GM19372 (cell line): ENCODE measurements at regions not wholly inside any gene's neighbourhood (a gene's known extent, or its start where the extent isn't known, plus 50 kb on each side); places are given as distances from the start of the nearest gene placed in this dataset.

Source experiments
- ATAC-seq: cut with Tn5 transposase; IDR thresholded peaks from one replicate; pipeline ENCODE4 v1.9.1; 2021; ENCODE audit warnings: mild to moderate bottlenecking, low read depth, moderate library complexity; ENCODE audit not compliant: unreplicated experiment

DNA sequence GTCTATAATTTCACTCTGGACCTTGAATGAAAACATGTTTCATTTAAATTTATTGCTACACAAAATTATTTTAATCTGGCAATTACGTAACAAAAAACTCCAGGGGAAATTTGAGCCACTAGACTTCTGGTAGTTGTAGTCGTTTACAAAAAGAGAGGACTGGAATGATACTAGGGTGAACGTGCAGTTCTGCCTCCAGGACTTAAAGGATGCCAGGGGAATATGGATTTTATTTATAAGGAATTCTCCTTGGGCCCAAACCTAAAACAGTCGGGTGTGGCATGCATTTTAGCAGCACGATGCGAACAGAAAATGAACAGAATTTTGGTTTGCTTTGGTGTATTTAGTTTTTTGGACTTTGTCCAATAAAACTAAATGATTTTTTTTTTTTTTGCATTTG is 76.9 kb downstream of the PRL start:
- ATAC-seq = no peak

- no peak for ATAC-seq
Measured at GRCh38 chr6:22221211-22221610, 75.6 kb downstream of the PRL start.

DNA sequence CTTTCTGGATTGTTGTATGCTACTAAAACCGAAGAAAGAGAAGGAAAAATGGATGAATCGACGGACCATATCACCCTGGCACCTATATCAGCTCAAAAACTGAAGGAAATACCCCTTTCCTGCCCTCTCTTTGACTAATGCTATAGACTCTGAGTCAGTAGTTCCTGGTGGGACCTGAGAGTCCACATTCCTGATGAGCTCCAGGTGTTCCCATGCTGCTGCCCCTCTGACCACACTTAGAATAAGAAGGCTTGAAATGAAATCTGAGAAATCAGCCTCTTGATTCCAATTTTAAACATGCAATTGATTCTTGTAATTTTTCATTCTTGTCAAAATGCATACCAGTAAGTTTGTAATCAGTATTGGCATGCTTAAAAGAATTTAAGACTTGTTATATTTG is 75.2 kb downstream of the PRL start:
- no peak for ATAC-seq

DNA sequence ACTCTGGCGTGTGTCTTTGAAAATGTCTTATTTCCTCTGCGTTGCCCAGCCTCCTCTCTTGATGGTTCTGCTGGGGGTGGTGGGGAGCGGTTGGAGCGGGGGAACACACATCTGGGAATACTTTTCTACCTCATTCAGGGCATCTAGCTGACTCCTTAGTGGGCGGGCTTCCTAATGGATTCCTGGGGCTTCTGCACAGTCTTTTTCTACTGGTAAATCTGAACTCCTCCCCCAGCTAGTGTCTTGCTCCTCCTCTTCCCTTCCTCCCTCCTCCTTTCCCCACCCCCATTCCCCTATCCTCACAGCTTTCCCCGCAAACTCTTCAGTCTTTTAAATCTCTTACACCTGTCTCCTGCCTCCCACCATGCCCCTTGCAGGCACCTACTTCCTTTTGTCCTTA is 74.4 kb downstream of the PRL start:
- ATAC-seq = no peak

DNA sequence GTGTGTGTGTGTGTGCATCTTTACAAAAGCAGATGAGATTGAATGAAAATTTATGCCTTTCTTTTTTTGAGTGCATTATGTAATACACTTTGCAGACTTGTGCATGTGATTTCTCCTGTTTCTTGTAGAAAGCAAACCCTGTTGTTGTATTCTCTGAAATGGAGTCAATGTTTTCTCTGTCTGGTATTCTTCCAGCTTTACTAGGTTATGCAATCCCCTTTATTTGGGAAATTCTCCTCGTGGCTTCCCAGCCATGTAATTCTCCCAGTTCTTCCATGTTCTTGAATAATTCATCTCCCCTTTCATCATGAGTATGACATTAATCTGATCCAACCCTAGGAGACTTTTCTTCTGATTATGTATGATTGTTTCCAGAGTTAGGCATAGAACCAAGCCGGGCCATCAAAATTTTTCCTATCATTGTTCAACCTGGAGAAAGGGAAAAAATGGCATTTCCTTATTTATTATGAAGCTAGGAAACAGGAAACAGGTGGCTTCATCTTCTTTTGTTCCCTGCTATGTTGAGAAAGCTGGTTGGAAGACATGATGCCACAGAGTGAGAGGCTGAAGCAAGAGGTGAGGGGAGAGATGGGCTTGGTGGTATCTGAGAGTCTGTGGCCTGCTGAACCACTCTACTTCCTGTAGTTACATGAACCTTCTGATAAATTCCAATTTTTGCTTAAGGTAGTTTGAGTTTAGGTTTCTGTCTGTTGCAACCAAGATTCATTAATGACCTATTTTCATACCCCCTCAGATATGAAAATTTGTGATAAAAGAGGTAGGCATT is 68.8 kb downstream of the PRL start:
- ATAC-seq = no peak

DNA sequence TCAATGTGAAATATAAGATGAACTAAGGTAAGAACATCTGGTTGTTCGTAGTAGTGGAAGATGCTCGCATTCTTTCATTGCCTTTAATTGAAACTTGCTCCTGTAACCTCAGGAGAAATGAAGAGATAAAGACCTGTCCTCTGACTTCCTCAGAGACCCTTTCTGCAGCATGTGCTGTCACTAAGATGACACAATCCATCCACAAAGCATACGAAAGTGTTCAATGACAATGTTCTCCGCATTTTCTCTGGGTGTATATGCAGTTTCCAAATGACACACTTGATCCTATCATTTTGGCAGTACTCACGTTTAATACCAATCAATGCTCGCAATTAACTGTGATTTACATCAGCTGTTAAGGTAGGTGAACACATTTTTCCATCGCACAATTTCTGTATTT is 65.8 kb downstream of the PRL start:
- ATAC-seq = no peak

- no peak for ATAC-seq
Measured at GRCh38 chr6:22231616-22232015, 65.2 kb downstream of the PRL start.

DNA sequence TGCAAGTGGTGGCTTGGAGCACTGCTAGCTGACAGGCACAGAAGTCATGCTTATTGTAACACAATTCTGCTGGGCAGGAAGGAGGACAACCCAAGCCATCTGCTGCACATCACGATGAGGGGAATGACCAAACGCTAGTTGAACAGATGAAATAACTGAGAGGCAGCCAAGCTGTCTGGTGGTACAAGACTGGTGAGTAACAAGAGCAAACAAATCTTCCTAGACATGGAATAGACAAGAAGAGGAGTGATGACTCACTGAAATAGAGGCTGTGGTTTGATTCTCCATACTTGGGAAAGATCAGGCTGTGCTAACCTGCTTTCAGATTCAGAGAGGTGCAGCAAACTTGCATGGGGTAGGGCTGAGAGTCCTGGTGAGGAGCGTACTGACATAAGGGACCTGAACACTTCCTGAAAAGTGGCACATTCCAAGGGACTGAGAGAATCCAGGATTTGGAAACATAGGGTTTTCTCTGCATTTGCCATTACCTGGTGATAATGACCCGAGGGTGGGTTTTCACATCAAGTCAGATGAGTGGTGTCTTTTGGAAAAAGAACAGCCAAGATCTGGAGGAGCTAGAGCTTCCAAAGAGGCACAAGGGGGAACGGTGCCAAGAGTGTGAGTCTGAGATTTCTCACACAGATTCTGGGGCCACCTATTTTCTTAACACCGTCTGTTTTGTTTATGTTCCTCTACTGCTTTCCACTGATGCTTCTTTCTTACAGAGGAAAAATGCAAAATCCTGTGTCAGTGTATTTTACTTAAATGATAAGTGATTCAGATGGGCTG is 60.0 kb downstream of the PRL start:
- no peak for ATAC-seq
